ENCODE measurements at regions not wholly inside any gene's neighbourhood (a gene's known extent, or its start where the extent isn't known, plus 50 kb on each side); places are given as distances from the start of the nearest gene placed in this dataset.

DNA sequence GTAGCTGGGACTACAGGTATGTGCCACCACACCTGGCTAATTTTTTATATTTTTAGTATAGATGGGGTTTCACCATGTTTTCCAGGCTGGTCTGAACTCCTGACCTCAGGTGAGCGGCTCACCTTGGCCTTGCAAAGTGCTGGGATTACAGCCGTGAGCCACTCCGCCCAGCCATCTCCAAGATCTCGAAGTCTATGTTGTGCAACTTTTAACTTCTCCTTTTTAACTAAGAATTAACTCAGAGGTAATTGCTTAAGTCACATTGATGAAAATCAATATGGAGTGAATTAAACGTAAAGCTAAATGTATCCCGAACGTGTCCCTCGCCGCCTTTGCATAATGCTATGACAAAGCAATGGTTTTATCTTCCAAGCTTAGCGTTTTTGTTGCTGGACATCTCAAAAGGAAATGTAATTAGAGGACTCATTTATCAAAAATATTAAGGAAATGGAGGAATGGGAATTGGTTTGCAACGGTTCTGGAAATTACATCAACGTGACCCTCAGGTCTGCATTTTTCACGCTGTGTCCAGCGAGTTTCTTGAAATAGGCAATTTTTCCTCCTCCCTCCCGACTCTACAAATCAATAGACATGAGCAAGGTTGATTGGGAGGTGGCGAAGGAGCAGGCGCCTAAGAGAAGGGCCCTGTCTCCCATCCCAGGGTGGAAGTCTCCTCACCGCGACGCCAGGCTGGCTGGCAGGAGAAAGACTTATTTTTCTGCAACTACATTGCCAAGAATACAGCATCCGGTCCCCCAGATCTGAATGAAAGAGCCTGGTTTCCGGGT is 89.8 kb downstream of the TMEM130 start:
- TF ChIP-seq, protein P1, sequence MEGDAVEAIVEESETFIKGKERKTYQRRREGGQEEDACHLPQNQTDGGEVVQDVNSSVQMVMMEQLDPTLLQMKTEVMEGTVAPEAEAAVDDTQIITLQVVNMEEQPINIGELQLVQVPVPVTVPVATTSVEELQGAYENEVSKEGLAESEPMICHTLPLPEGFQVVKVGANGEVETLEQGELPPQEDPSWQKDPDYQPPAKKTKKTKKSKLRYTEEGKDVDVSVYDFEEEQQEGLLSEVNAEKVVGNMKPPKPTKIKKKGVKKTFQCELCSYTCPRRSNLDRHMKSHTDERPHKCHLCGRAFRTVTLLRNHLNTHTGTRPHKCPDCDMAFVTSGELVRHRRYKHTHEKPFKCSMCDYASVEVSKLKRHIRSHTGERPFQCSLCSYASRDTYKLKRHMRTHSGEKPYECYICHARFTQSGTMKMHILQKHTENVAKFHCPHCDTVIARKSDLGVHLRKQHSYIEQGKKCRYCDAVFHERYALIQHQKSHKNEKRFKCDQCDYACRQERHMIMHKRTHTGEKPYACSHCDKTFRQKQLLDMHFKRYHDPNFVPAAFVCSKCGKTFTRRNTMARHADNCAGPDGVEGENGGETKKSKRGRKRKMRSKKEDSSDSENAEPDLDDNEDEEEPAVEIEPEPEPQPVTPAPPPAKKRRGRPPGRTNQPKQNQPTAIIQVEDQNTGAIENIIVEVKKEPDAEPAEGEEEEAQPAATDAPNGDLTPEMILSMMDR (IDR thresholded peaks at IDR 0.05), result no peak
- no peak for TF ChIP-seq EP300 (IDR thresholded peaks at IDR 0.05)
- TF ChIP-seq POLR2A (IDR thresholded peaks at IDR 0.05), result no peak
